Osteoblast (primary cell): ENCODE measurements at regions not wholly inside any gene's neighbourhood (a gene's known extent, or its start where the extent isn't known, plus 50 kb on each side); places are given as distances from the start of the nearest gene placed in this dataset.

Experiments used
- DNase-seq: peaks from one replicate; pipeline ENCODE4 v3.0.0; 2011; ENCODE audit warnings: low spot score, mixed read lengths; ENCODE audit not compliant: insufficient read length; ENCODE audit errors: missing footprints
- H2AFZ ChIP-seq: 2 replicates; pipeline ENCODE4 v1.6.0; 2011; ENCODE audit warnings: mild to moderate bottlenecking, low read length
- H3K27ac ChIP-seq: 2 replicates; pipeline ENCODE4 v1.5.1; 2011; ENCODE audit warnings: mild to moderate bottlenecking, low read depth, low read length, moderate library complexity
- H3K27me3 ChIP-seq: 2 replicates; pipeline ENCODE4 v1.6.0; 2012; ENCODE audit warnings: mild to moderate bottlenecking, control low read depth, inconsistent platforms, low read length, moderate library complexity; ENCODE audit not compliant: insufficient read depth
- H3K36me3 ChIP-seq: 2 replicates; pipeline ENCODE4 v1.5.1; 2011; ENCODE audit warnings: mild to moderate bottlenecking, low read length, control low read depth, moderate library complexity; ENCODE audit not compliant: insufficient read depth
- H3K4me1 ChIP-seq: 2 replicates; pipeline ENCODE4 v1.5.1; 2011; ENCODE audit warnings: mild to moderate bottlenecking, low read length, control low read depth, moderate library complexity; ENCODE audit not compliant: insufficient read depth
- H3K4me2 ChIP-seq: 2 replicates; pipeline ENCODE4 v1.6.0; 2011; ENCODE audit warnings: mild to moderate bottlenecking, low read length; ENCODE audit not compliant: insufficient read depth
- H3K4me3 ChIP-seq: fragments of 200-600 bp; sonication (generic); 3 replicates; pipeline ENCODE4 v1.5.1; 2012; ENCODE audit warnings: mild to moderate bottlenecking, low read length, inconsistent platforms; ENCODE audit not compliant: insufficient read depth
- H3K79me2 ChIP-seq: 2 replicates; pipeline ENCODE4 v1.6.0; 2012; ENCODE audit warnings: mild to moderate bottlenecking, low read length, control low read depth, inconsistent platforms; ENCODE audit not compliant: insufficient read depth
- H3K9me3 ChIP-seq: 2 replicates; pipeline ENCODE4 v1.5.1; 2011; ENCODE audit warnings: low read depth, low read length, control low read depth
- H4K20me1 ChIP-seq: 2 replicates; pipeline ENCODE4 v1.6.0; 2012; ENCODE audit warnings: mild to moderate bottlenecking, low read length, control low read depth; ENCODE audit not compliant: insufficient read depth
- CTCF ChIP-seq: IDR thresholded peaks from 2 replicates; pipeline ENCODE4 v1.5.1; 2011; ENCODE audit warnings: mild to moderate bottlenecking, low read depth, low read length, moderate library complexity; ENCODE audit errors: extremely low read depth

- H3K4me3 ChIP-seq, result no peak overlapping the region
- no peaks in the 10 kb centered on the region for H3K79me2 ChIP-seq
- H4K20me1 ChIP-seq, result no peaks in the 10 kb centered on the region
- no peak overlapping the region for H3K27ac ChIP-seq
- no peaks in the 10 kb centered on the region for H3K4me1 ChIP-seq
- H3K27me3 ChIP-seq, result no peaks in the 10 kb centered on the region
- no peak for DNase-seq
- H3K9me3 ChIP-seq, result no peaks in the 10 kb centered on the region
- no peaks in the 10 kb centered on the region for H3K36me3 ChIP-seq
- no peak for TF ChIP-seq CTCF
- H2AFZ ChIP-seq, result no peak overlapping the region
- no peak overlapping the region for H3K4me2 ChIP-seq
These were observed 327.1 kb upstream of the RPS6KA3 start for GRCh38 chrX:20593836-20594235.

DNA sequence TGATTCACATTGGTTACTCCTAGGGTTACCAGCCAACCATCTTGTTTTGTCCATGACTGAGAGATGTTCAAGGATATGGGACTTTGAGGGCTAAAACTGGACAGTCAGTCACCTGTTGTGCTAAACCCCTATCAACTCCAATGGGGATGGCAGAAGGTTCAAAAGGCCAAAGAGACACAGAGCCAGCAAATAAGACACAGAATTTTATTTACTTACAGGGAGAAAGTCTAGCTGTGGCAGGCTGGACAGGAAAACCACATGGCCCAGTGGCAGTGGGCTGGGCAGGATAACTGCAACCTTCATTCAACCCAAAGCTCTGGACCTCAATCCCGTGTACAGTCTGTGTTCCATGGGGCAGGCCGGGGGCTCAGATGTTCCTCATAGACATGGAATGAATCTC lies 326.7 kb upstream of the RPS6KA3 start:
- no peak for DNase-seq
- no peak overlapping the region for H3K27ac ChIP-seq
- no peaks in the 10 kb centered on the region for H3K36me3 ChIP-seq
- H3K79me2 ChIP-seq, result no peaks in the 10 kb centered on the region
- H3K4me1 ChIP-seq, result no peaks in the 10 kb centered on the region
- TF ChIP-seq CTCF, result no peak
- no peaks in the 10 kb centered on the region for H3K9me3 ChIP-seq
- no peak overlapping the region for H3K4me2 ChIP-seq
- no peaks in the 10 kb centered on the region for H3K27me3 ChIP-seq
- H2AFZ ChIP-seq, result no peak overlapping the region
- H4K20me1 ChIP-seq, result no peaks in the 10 kb centered on the region
- H3K4me3 ChIP-seq, result no peak overlapping the region

DNA sequence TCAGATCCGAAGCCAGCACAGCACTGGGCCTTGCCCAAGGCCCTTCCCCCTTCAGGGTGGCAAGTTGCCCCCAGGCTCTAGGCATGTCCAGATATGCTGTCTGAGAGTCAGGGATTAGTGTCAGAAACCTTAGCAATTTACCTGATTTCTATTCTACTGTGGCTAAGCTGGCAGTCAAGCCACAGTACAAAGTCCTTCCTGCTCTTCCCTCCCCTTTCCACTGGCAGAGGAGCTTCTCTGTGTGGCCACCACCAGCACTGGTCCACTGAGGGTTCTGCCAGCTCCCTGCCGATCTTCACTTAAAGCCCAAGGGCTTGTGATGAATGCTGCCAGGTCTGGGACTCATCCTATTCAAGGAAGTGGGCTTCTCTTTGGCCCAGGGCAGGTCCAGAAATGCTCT lies 324.5 kb upstream of the RPS6KA3 start:
- H3K9me3 ChIP-seq, result no peaks in the 10 kb centered on the region
- H3K27me3 ChIP-seq, result no peaks in the 10 kb centered on the region
- no peak overlapping the region for H3K27ac ChIP-seq
- H3K4me1 ChIP-seq, result no peaks in the 10 kb centered on the region
- H3K79me2 ChIP-seq, result no peaks in the 10 kb centered on the region
- no peak overlapping the region for H3K4me3 ChIP-seq
- DNase-seq, result no peak
- no peaks in the 10 kb centered on the region for H3K36me3 ChIP-seq
- TF ChIP-seq CTCF, result no peak
- no peak overlapping the region for H2AFZ ChIP-seq
- H3K4me2 ChIP-seq, result no peak overlapping the region
- no peaks in the 10 kb centered on the region for H4K20me1 ChIP-seq

- Histone ChIP-seq H3K4me2 (no peak overlapping the region), H3K9me3 (no peaks in the 10 kb centered on the region), H3K36me3 (no peaks in the 10 kb centered on the region), H4K20me1 (no peaks in the 10 kb centered on the region), H3K27ac (no peak overlapping the region), H3K79me2 (no peaks in the 10 kb centered on the region), H3K4me1 (no peaks in the 10 kb centered on the region), H3K27me3 (no peaks in the 10 kb centered on the region), H3K4me3 (no peak overlapping the region), H2AFZ (no peak overlapping the region)
- no peak for TF ChIP-seq CTCF
- DNase-seq, result no peak
These were observed 319.1 kb upstream of the RPS6KA3 start for GRCh38 chrX:20585782-20586181.
